ENCODE measurements at regions not wholly inside any gene's neighbourhood (a gene's known extent, or its start where the extent isn't known, plus 50 kb on each side); places are given as distances from the start of the nearest gene placed in this dataset.

- TF ChIP-seq, protein P1, sequence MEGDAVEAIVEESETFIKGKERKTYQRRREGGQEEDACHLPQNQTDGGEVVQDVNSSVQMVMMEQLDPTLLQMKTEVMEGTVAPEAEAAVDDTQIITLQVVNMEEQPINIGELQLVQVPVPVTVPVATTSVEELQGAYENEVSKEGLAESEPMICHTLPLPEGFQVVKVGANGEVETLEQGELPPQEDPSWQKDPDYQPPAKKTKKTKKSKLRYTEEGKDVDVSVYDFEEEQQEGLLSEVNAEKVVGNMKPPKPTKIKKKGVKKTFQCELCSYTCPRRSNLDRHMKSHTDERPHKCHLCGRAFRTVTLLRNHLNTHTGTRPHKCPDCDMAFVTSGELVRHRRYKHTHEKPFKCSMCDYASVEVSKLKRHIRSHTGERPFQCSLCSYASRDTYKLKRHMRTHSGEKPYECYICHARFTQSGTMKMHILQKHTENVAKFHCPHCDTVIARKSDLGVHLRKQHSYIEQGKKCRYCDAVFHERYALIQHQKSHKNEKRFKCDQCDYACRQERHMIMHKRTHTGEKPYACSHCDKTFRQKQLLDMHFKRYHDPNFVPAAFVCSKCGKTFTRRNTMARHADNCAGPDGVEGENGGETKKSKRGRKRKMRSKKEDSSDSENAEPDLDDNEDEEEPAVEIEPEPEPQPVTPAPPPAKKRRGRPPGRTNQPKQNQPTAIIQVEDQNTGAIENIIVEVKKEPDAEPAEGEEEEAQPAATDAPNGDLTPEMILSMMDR (IDR thresholded peaks at IDR 0.05): no peak
- TF ChIP-seq POLR2AphosphoS5 (IDR thresholded peaks at IDR 0.05): no peak
Measured at GRCh38 chr12:86429824-86430223, 173.6 kb upstream of the MGAT4C start.

Data from upper lobe of left lung (tissue), 4 donors.